Smooth muscle cell of the brain vasculature (primary cell): ENCODE measurements at regions not wholly inside any gene's neighbourhood (a gene's known extent, or its start where the extent isn't known, plus 50 kb on each side); places are given as distances from the start of the nearest gene placed in this dataset.
"Not testable (repeated sequence)": the region's sequence is repeated elsewhere in the genome, so short reads cannot be mapped to it uniquely, and the experiment has no call there.

Source experiments
- DNase-seq: peaks from one replicate; pipeline ENCODE4 v3.0.0-alpha.2; 2012; ENCODE audit warnings: low read depth, low spot score

DNA sequence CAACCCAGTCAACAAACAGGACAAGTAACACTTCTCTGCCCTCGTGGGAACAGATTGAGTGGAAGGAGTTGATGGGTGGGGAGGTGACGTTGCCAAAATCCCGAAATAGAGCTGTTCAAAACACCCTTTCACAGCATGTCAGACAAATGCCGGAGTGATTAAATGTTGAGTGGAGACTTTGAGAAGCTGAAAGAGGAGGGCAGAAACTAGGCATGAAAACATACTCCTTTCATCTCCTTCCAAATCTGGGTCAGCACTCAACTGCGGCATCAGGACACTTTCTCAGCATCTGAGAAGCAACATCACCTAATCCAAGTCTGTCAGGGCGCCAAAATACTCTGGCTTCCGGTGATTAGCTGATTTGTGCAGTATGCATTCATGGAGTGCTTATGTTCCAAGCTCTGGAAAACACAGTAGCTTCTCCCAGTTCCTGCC, 51.5 kb upstream of the MRI1 start:
- DNase-seq = no peak

- no peak for DNase-seq
Measured at GRCh38 chr19:13707915-13708314, 56.4 kb upstream of the MRI1 start.

- DNase-seq = no peak
Measured at GRCh38 chr19:13705928-13706447, 58.3 kb upstream of the MRI1 start.

DNA sequence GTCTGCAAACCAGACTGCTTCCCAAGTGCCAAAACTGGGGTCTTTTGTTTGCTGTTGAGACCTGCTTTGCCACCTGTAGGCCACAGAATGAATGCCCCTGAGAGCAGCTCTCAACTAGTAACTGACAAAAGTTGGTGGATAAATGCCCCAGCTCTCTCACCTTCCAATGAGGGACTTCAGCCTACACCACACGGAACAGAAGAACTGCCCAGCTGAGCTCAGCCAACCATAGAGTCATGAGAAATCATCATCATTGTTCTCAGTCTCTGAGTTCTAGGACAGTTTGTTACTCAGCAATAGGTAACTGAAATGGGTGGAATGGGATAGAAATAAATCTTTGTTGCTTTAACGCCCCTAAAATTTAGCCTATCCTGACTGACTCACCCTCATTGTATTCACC, 59.1 kb upstream of the MRI1 start:
- no peak for DNase-seq

- DNase-seq = no peak
Measured at GRCh38 chr19:13701624-13702023, 62.7 kb upstream of the MRI1 start.

GRCh38 chr19:13700621-13701020, 63.7 kb upstream of the MRI1 start:
- no peak for DNase-seq

DNA sequence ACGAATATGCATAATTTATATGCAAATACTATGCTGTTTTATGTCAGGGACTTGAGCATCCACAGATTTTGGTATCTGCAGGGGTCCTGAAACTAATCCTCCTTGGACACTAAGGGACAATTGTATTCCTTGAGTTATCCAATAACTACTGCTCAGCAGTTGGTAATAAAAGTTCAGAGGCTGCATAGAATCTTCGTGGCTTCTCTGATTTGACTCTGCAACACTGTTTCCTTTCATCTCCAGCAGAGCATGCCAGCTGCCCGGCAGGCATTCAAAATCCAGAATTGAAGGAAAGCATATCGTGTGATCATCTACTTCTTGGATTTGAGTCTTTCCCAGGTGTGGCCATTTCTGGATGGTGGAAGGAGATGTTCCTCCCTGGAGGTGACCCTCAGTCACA, 64.5 kb upstream of the MRI1 start:
- DNase-seq = no peak

GRCh38 chr19:13696839-13697238, 67.5 kb upstream of the MRI1 start:
- DNase-seq = no peak

DNA sequence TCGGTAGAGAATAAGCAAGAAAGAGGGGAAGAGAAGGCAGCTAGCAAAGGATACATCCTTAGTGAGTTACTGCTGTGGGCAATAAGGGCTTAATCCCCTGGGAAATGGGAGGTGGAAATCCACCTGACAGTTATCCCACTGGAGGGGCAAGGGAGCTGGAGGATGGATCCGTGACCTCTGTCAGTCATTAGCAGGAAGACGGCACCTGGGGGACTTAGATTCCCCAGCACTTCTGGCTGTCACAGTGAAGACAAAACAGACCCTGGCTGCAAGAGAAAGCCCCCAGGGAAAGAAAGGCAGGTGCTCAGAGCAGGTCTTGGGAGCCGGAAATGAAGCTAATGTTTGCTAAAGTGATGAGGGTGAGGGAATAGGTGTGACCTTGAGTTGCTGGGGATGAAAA, 70.4 kb upstream of the MRI1 start:
- DNase-seq = no peak

- DNase-seq = no peak
Measured at GRCh38 chr19:13691569-13692435, 72.5 kb upstream of the MRI1 start.

DNA sequence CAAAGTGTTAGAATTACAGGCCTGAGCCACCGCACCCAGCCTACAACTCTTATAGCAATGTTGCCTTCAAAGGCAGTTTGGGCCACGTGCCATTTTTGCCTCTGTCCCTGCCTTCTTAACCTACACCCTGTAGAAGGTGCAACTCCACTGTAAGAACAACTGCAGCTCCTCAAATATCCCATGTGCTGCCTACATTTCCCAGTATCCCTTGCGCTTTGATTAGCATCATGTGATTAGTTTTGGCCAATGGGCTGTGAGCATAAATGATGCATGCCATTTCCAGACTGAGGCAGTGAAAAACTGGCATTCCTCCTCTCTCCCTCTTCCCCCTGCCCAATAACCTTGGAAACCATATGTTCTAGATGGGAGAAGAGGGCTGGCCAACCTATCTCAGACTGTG, 75.2 kb upstream of the MRI1 start:
- DNase-seq = no peak

DNA sequence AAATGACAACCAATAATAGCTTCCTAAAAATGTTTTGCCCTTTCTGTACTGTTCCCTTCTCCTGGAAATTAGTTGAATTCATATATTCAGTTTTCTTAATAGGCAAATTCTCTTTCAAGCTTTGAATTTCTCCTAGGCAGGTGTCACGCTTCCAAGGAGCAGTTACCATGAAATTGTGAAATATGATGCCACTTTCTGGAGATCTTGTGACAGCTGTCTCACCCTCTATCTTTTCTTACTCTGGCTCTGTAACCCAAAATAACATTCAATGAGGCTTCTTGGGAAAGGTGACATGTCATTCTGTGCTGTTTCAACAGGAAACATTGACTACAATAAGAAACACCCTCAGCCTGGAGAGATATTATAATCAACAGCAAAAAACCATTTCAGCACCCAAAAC, 80.3 kb upstream of the MRI1 start:
- no peak for DNase-seq

DNA sequence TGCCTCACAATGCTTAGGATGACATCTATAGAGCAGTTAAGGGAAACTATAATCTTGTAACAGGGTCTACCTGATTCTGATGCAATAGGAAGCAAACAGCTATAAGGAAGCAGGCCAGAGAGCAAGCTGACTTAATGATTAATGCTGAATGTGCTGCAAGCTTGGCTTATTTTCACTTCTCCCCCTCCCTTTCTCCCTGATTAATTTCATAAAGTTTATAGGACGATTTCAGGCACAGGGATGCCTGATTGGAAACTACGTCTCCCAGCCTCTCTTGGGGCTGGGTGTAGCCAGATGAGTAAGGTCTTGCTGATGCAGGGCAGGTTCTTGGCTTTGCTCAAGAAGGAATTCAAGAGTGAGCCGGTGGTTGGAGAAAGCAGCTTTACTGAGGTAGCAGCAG, 82.8 kb upstream of the MRI1 start:
- no peak for DNase-seq

GRCh38 chr19:13680708-13681360, 83.5 kb upstream of the MRI1 start:
- not testable (repeated sequence) for DNase-seq

DNA sequence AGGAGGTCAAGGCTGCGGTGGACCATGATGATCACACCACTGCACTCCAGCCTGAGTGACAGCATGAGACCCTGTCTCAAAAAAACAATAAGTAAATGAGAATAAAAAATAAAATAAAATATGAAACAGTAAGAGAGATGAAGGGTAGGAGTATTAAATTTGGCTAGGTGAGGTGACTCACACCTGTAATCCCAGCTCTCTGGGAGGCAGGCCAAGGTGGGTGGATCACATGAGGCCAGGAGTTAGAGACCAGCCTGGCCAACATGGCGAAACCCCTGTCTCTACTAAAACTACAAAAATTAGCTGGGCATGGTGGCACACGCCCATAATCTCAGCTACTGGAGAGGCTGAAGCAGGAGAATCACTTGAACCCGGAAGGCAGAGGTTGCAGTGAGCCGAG, 87.4 kb upstream of the MRI1 start:
- not testable (repeated sequence) for DNase-seq

DNA sequence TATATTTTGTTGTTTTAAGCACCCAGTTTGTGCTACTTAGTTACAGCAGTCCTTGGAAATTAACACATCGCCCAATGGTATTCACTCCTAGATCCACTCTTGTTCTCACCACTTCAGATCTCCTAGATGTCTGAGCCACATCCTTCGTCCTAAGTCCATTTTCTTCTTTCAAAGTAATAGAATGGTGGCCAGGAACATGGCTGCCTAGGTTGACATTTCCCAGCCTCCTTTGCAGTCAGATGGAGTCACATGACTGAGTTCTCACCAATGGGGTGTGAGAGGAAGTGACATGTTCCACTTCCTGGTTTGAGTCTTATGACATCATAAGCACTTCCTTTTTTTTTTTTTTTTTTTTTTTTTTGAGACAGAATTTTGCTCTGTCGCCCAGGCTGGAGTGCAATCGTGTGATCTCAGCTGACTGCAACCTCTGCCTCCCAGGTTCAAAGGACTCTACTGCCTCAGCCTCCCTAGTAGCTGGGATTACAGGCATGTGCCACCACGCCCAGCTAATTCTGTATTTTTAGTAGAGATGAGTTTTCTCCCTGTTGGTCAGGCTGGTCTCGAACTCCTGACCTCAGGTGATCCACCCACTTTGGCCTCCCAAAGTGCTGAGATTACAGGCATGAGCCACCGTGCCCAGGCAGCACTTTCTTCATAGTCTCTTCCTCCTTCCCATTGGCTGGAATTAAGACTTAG, 91.7 kb upstream of the MRI1 start:
- not testable (repeated sequence) for DNase-seq

GRCh38 chr19:13670846-13671245, 93.5 kb upstream of the MRI1 start:
- DNase-seq = no peak

GRCh38 chr19:13669780-13670355, 94.5 kb upstream of the MRI1 start:
- DNase-seq = no peak

DNA sequence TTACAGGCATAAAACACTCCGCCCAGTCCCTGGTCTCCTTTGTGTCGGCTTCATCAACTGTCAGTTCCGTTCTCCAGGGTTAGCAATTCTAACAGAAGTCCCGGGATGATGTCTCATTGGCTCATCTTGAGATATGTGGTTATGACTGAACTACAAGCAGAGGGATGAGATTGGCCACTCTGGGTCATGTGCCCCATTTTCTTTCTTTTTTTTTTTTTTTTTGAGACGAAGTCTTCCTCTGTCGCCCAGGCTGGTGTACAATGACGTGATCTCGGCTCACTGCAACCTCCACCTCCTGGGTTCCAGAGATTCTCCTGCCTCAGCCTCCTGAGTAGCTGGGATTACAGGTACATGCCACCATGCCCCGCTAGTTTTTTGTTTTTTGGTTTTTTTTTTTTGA, 95.4 kb upstream of the MRI1 start:
- no peak for DNase-seq

DNA sequence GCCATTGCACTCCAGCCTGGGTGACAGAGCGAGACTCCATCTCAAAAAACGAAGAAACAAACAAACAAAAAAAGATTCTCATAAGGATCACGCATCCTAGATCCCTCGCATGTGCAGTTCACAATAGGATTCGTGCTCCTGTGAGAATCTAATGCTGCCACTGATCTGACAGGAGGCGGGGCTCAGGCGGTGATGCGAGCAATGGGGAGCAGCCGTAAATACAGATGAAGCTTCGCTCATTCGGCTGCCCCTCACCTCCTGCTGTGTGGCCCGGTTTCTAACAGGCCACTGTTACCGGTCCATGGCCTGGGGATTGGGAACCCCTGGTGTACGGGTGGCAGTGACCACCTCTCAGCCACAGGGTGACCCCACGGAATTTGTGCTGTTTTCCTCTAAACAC, 98.2 kb upstream of the MRI1 start:
- DNase-seq = no peak

DNA sequence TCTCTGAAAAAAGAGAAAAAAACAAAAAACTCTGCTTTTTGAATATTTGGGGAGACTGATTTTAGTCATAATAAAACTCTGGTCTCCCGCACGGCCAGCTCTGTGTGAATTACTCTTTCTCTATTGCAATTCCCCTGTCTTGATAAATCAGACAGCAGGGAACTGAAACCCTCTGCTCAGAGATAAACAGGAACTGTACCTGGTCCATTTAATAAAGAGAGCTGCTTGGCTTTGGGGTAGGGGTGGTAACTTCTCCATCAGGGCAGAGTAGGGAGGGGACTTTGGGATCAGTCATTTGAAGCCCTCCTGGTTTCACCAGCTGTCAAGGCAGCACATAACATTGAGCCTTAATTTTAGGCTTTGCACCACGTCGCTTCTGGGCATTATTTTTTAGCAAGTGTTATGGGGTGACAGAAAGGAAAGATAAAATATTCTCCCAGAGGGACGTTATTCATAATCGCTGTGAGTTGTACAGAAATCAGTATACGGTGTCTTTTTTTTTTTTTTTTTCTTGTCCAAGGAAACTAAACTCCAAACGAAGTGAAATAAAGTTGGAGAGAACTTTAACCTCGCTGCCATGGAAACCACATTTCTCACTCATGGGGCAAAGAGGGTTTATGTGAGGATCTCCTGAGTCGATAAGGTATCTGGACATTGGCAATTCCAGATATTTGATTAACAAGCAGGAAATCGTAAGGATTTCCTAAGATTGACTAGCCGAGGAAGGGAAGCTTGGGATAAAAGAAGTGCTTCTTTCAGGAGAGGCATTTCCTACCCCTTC, 99.0 kb upstream of the MRI1 start:
- no peak for DNase-seq
